SK-N-SH treated with all-trans-retinoic acid at 6 μM for 48 hours (cell line): ENCODE measurements at regions not wholly inside any gene's neighbourhood (a gene's known extent, or its start where the extent isn't known, plus 50 kb on each side); places are given as distances from the start of the nearest gene placed in this dataset.

Experiments
- ATAC-seq: fragments of 200-7000 bp; cut with Tn5 transposase; 3 replicates; pipeline ENCODE4 v1.9.1; 2020; ENCODE audit warnings: mild to moderate bottlenecking, moderate library complexity
- CSDC2 ChIP-seq: fragments of 250-450 bp; sonication (Bioruptor Pico); IDR thresholded peaks from 2 replicates; pipeline ENCODE4 v1.5.0; 2020; ENCODE audit warnings: mild to moderate bottlenecking, moderate library complexity
- CSRNP3 ChIP-seq: fragments of 250-450 bp; sonication (Bioruptor Pico); IDR thresholded peaks from 2 replicates; pipeline ENCODE4 v1.5.1; 2021; ENCODE audit warnings: mild to moderate bottlenecking, moderate library complexity
- ESRRG ChIP-seq: fragments of 250-450 bp; sonication (Bioruptor Pico); IDR thresholded peaks from 2 replicates; pipeline ENCODE4 v1.6.1; 2021; ENCODE audit warnings: mild to moderate bottlenecking
- ISL1 ChIP-seq: fragments of 250-450 bp; sonication (Bioruptor Pico); IDR thresholded peaks from 2 replicates; pipeline ENCODE4 v2.1.2; 2022; ENCODE audit warnings: mild to moderate bottlenecking, moderate library complexity
- OSR1 ChIP-seq: fragments of 250-450 bp; sonication (Bioruptor Pico); IDR thresholded peaks from 2 replicates; pipeline ENCODE4 v1.8.0; 2022; ENCODE audit warnings: moderate library complexity, mild to moderate bottlenecking, inconsistent platforms
- RARB ChIP-seq: fragments of 250-450 bp; sonication (Bioruptor Pico); IDR thresholded peaks from 2 replicates; pipeline ENCODE4 v1.8.0; 2021; ENCODE audit warnings: mild to moderate bottlenecking, moderate library complexity
- TCF4 ChIP-seq: fragments of 250-450 bp; sonication (Bioruptor Pico); IDR thresholded peaks from 2 replicates; pipeline ENCODE4 v1.8.0; 2021; ENCODE audit warnings: mild to moderate bottlenecking, moderate library complexity, borderline replicate concordance
- TOX ChIP-seq: fragments of 250-450 bp; sonication (Bioruptor Pico); IDR thresholded peaks from 2 replicates; pipeline ENCODE4 v1.8.0; 2021; ENCODE audit warnings: mild to moderate bottlenecking, moderate library complexity, borderline replicate concordance
- ZNF70 ChIP-seq: fragments of 450-650 bp; formaldehyde crosslinking; IDR thresholded peaks from 2 replicates; pipeline ENCODE4 v1.5.0; 2020; ENCODE audit warnings: mild to moderate bottlenecking, moderate library complexity
- ZNF8 ChIP-seq: fragments of 450-650 bp; formaldehyde crosslinking; IDR thresholded peaks from 2 replicates; pipeline ENCODE4 v1.5.0; 2020; ENCODE audit warnings: mild to moderate bottlenecking, moderate library complexity

- no peak for ATAC-seq
- TF ChIP-seq TOX (CRISPR knock-in tag), result no peak
- no peak for TF ChIP-seq CSDC2 (CRISPR knock-in tag)
- no peak for TF ChIP-seq CSRNP3 (CRISPR knock-in tag)
- no peak for TF ChIP-seq ZNF8
- no peak for TF ChIP-seq ISL1 (CRISPR knock-in tag)
- TF ChIP-seq OSR1 (CRISPR knock-in tag), result no peak
- no peak for TF ChIP-seq ESRRG (CRISPR knock-in tag)
These were observed 50.6 kb upstream of the ZNF716 start for GRCh38 chr7:57399251-57399940.

- no peak for TF ChIP-seq TCF4 (CRISPR knock-in tag)
- TF ChIP-seq CSRNP3 (CRISPR knock-in tag), result no peak
- TF ChIP-seq ISL1 (CRISPR knock-in tag), result no peak
- TF ChIP-seq RARB (CRISPR knock-in tag), result no peak
- no peak for TF ChIP-seq OSR1 (CRISPR knock-in tag)
- no peak for TF ChIP-seq CSDC2 (CRISPR knock-in tag)
- no peak for TF ChIP-seq ZNF70 (CRISPR knock-in tag)
- ATAC-seq, result no peak
These were observed 50.0 kb upstream of the ZNF716 start for GRCh38 chr7:57399972-57400371.
